MCF 10A (cell line): ENCODE measurements at regions not wholly inside any gene's neighbourhood (a gene's known extent, or its start where the extent isn't known, plus 50 kb on each side); places are given as distances from the start of the nearest gene placed in this dataset.

Experiments used
- BruUV-seq: library from RNA; stranded (reverse); fragments of 400-500 nt; replicated peaks from 2 replicates; lab custom pipeline; 2021; lab: Mats Ljungman, UMichigan
- CTCF ChIA-PET: fragments of 300-600 bp; sonication (Branson Sonifier 250); formaldehyde crosslinking; extraction: SDS; loops from one replicate; lab custom pipeline; 2021; ENCODE audit warnings: antibody characterized with exemption, inconsistent platforms; lab: Yijun Ruan, JAX
- POLR2A ChIA-PET: fragments of 300-600, 350-650 bp; sonication (Branson Sonifier 250); formaldehyde crosslinking; extraction: SDS; loops from one replicate; lab custom pipeline; 2020; ENCODE audit warnings: antibody characterized with exemption, inconsistent platforms; lab: Yijun Ruan, JAX
- DNase-seq: peaks from one replicate; pipeline ENCODE4 v3.0.0-alpha.2; 2018; ENCODE audit not compliant: unreplicated experiment
- H3K27ac Mint-ChIP-seq: one replicate; pipeline ENCODE4 v1.8.0; 2022; ENCODE audit warnings: mild to moderate bottlenecking, low read depth, mixed read lengths; ENCODE audit not compliant: unreplicated experiment
- H3K27me3 Mint-ChIP-seq: one replicate; pipeline ENCODE4 v1.8.0; 2022; ENCODE audit warnings: mixed read lengths; ENCODE audit not compliant: insufficient read depth, unreplicated experiment
- H3K36me3 Mint-ChIP-seq: one replicate; pipeline ENCODE4 v1.8.0; 2022; ENCODE audit warnings: mild to moderate bottlenecking, moderate library complexity, mixed read lengths; ENCODE audit not compliant: insufficient read depth, unreplicated experiment
- H3K4me1 Mint-ChIP-seq: one replicate; pipeline ENCODE4 v1.8.0; 2022; ENCODE audit warnings: mixed read lengths; ENCODE audit not compliant: insufficient read depth, unreplicated experiment
- H3K4me3 Mint-ChIP-seq: one replicate; pipeline ENCODE4 v1.8.0; 2022; ENCODE audit warnings: mild to moderate bottlenecking, moderate library complexity, mixed read lengths; ENCODE audit not compliant: unreplicated experiment
- H3K9me3 Mint-ChIP-seq: one replicate; pipeline ENCODE4 v1.8.0; 2022; ENCODE audit warnings: mixed read lengths; ENCODE audit not compliant: unreplicated experiment
- CTCF ChIP-seq: fragments of 200-600 bp; IDR thresholded peaks from one replicate; pipeline ENCODE4 v1.8.0; 2022; ENCODE audit warnings: antibody characterized with exemption, mild to moderate bottlenecking; ENCODE audit not compliant: unreplicated experiment
- intact Hi-C: fragments of 100-400 bp; cut with micrococcal nuclease; formaldehyde crosslinking; loops from 2 replicates; pipeline ENCODE4 v1.14.1; 2022

- H3K4me3 Mint-ChIP-seq = no peak overlapping the region
Measured at GRCh38 chr1:30123896-30124295, 599.5 kb downstream of the MATN1 start.

DNA sequence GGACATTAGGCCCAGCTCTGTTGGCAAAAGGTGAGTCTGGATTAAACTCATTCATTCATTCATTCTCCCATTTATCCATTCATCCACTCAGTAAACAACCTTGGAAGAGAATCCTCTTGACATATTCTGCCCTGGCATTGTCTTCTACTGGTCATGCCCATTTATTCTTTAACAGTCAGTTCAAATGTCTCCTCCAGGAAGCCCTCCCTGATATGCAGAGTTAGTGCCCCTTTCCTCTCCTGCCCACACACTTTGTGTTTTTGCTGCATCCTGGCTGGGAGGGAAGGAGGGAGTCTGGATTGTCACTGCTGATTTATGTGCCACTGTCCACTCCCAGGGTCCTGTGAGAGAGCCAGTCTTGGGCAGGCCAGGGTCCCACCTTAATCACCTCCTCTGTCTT is 600.3 kb downstream of the MATN1 start:
- no peak overlapping the region for H3K27ac Mint-ChIP-seq
- H3K36me3 Mint-ChIP-seq = no peaks in the 10 kb centered on the region
- no peaks in the 10 kb centered on the region for H3K9me3 Mint-ChIP-seq
- ChIA-PET POLR2A (interaction anchor here (0.6 kb wide), 1 partner anchor 363 kb away, joined by 3 read pairs; no protein-coding TSS in a partner anchor), CTCF (interaction anchor here (0.6 kb wide), 1 partner anchor 71 kb away, joined by 3 read pairs; no protein-coding TSS in a partner anchor)
- no peak for TF ChIP-seq CTCF
- no TSS peak for BruUV-seq
- no peak for DNase-seq
- H3K4me3 Mint-ChIP-seq = no peak overlapping the region
- H3K27me3 Mint-ChIP-seq = peaks cover under 1% of the 10 kb centered on the region
- H3K4me1 Mint-ChIP-seq = no peaks in the 10 kb centered on the region
- intact Hi-C loops = no loop called here

More at GRCh38 chr1:30123896-30124295, 599.5 kb downstream of the MATN1 start:
- no peaks in the 10 kb centered on the region for H3K4me1 Mint-ChIP-seq
- H3K36me3 Mint-ChIP-seq = no peaks in the 10 kb centered on the region
- intact Hi-C loops = no loop called here
- peaks cover 9% of the 10 kb centered on the region for H3K27me3 Mint-ChIP-seq
- H3K9me3 Mint-ChIP-seq = no peaks in the 10 kb centered on the region
- POLR2A ChIA-PET = no interaction called here
- CTCF ChIA-PET = no interaction called here
- H3K27ac Mint-ChIP-seq = no peak overlapping the region
- no TSS peak for BruUV-seq
- no peak for TF ChIP-seq CTCF
- no peak for DNase-seq

GRCh38 chr1:30120245-30121000 is 603.0 kb downstream of the MATN1 start:
- intact Hi-C loops = no loop called here
- Mint-ChIP-seq H3K27me3 (no peaks in the 10 kb centered on the region), H3K36me3 (no peaks in the 10 kb centered on the region), H3K4me1 (no peaks in the 10 kb centered on the region), H3K27ac (no peak overlapping the region), H3K4me3 (no peak overlapping the region), H3K9me3 (no peaks in the 10 kb centered on the region)
- TF ChIP-seq CTCF = no peak
- POLR2A ChIA-PET = interaction anchor here (0.5 kb wide), 1 partner anchor 14 kb away, joined by 3 read pairs; no protein-coding TSS in a partner anchor
- no TSS peak for BruUV-seq
- DNase-seq = no peak
- CTCF ChIA-PET = interaction anchor here (0.6 kb wide), 1 partner anchor 241 kb away, joined by 3 read pairs; no protein-coding TSS in a partner anchor

DNA sequence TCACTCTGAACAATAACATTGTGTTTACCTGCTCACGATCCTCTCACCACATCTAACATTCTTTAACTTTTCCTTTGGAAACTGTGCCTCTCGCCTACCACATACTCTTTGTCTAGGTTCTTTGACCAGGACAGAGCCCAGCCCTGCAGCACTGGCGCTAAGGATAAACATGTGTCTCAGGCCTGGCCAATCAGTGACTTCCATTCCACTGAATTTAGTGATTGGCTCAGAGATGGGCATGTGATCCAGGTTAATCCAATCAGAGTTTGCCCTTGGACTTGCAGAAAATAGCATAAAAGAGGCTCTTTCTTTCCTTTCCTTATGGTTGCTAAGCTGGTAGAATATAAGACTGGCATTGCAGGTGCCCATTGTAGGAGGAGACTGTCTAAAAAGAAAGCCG is 605.7 kb downstream of the MATN1 start:
- H3K9me3 Mint-ChIP-seq = no peaks in the 10 kb centered on the region
- peaks cover 15% of the 10 kb centered on the region for H3K27me3 Mint-ChIP-seq
- DNase-seq = no peak
- no peaks in the 10 kb centered on the region for H3K4me1 Mint-ChIP-seq
- TF ChIP-seq CTCF = no peak
- no peaks in the 10 kb centered on the region for H3K36me3 Mint-ChIP-seq
- ChIA-PET POLR2A (no interaction called here), CTCF (interaction anchor here (1.5 kb wide), 1 partner anchor 263 kb away, joined by 3 read pairs; no protein-coding TSS in a partner anchor)
- no TSS peak for BruUV-seq
- no peak overlapping the region for H3K27ac Mint-ChIP-seq
- no peak overlapping the region for H3K4me3 Mint-ChIP-seq
- intact Hi-C loops = no loop called here
